HG02759 (cell line): ENCODE measurements at regions not wholly inside any gene's neighbourhood (a gene's known extent, or its start where the extent isn't known, plus 50 kb on each side); places are given as distances from the start of the nearest gene placed in this dataset.
A peak's percentile ranks its signal among the peaks of the same experiment; 100 is the strongest.
"Not testable (repeated sequence)": the region's sequence is repeated elsewhere in the genome, so short reads cannot be mapped to it uniquely, and the experiment has no call there.

Experiments
- ATAC-seq: cut with Tn5 transposase; IDR thresholded peaks from one replicate; pipeline ENCODE4 v1.9.1; 2021; ENCODE audit warnings: mild to moderate bottlenecking, moderate library complexity; ENCODE audit not compliant: unreplicated experiment

DNA sequence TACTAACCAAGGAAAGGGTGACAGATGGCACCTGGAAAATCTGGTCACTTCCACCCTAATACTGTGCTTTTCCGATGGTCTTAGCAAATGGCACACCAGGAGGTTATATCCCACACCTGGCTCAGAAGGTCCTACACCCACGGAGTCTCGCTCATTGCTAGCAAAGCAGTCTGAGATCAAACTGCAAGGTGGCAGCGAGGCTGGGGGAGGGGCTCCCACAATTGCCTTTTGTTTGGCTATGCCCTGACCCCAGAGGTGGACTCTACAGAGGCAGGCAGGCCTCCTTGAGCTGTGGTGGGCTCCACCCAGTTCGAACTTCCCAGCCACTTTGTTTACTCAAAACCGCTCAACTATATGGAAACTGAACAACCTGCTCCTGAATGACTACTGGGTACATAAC, 50.3 kb upstream of the UGT2B15 start:
- ATAC-seq: not testable (repeated sequence)

DNA sequence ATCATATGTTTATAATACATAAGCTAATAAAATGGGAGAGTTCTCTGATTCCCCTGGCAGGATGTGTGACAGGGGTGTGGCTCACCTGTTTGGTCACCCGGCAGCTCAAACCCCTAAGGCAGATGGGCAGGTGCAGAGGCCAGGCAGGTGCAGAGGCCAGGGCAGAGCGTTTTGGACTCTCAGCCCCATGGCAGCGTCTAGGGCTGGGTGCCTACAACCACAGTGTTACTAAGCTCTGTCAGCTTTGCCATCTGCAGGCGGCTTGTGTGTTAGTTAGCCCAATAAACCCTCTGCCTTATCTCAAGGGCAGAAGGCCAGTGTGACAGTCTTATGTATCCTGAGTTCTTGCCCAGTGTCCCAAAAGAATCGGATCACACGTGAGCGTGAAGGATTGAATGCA, 54.0 kb upstream of the UGT2B15 start:
- ATAC-seq: no peak

DNA sequence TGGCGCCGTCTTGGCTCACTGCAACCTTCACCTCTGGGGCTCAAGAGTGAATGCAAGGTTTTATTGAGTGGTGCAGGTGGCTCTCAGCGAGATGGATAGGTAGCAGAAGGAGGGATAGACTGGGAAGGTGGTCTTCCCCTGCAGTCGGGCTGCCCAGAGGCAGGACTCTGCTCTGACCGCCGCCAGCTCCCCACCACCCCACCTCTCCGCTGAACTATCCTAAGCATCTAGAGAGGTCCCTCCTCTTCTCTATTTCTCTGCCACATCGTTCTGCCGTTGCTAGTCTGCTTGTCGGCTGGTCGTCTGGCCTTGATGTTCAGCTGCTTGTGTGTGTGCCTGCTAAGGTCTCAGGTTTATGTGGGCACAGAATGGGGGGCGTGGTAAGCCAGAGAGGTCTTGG, 54.5 kb upstream of the UGT2B15 start:
- no peak for ATAC-seq

DNA sequence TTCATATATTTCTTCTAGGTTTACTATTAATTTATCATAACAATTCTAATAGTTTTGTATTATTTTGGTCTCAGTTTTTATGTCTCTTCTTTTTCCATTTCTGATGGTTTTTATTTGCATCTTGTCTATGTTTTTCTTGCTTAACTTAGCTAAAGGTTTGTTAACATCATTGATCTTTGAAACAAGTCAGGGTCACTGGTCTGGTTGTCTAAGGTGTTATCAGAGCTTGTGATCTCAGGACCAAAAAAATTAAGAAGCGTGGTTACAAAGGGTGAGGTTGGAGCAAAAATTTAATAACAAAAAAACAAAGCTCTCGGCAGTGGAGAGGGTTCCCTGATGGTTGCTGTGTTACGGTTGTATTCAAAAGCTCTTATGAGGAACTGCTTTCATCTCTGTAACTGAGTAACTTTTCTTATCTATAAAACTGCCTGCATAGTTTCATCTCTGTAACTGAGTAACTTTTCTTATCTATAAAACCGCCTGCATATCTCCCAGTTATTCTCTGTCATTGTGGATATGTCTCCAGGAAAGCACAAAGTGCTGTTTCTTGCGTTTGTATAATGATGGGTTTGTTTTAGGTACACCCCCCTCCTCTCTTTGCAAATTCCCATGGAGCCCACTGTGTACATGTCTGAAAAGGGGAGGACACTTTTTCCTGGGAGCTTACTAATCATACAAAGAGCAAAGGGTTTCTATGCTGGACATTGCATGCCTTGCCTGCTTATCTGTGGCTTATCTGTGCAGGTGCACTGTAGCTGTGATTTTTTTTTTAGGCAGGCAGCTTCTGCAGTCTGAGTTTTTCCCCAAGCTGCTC, 62.4 kb upstream of the UGT2B15 start:
- peak; percentile 84 for ATAC-seq

DNA sequence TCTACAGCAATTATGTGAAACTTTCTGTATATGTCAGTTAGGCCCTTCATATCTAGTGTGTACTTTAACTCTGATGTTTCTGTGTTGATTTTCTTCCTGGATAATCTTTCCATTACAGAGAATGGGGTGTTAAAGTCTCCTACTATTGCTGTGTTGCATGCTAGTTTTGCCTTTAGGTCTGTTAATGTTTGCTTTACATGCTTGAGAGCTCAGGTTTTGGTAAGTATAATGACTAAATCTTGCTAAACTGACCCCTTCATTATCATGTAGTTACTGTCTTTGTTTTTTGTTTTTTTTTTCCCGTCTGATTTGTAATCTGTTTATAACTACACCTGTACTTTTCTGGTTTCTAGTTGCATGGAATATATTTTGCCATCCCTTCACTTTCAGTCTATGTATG, 63.6 kb upstream of the UGT2B15 start:
- ATAC-seq: peak; percentile 62

DNA sequence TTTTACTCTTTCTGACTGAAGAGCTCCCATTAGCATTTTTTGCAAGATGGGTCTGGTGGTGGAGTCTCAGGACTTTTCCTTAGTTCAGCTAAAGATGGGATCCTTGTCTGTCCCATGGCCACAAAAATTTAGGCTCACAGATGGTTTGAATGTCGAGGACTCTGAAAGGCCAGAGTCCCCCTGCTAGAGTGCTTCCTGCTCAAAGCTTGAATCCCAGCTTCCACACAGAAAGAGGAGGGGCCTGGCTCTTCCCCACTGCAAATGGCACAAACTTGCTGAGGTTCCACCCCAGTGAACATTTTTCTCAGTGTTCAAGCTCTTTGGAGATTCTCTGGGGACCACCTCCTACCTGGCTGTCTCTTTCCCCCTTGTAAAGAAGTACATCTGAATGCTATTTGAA, 64.7 kb upstream of the UGT2B15 start:
- ATAC-seq: no peak

DNA sequence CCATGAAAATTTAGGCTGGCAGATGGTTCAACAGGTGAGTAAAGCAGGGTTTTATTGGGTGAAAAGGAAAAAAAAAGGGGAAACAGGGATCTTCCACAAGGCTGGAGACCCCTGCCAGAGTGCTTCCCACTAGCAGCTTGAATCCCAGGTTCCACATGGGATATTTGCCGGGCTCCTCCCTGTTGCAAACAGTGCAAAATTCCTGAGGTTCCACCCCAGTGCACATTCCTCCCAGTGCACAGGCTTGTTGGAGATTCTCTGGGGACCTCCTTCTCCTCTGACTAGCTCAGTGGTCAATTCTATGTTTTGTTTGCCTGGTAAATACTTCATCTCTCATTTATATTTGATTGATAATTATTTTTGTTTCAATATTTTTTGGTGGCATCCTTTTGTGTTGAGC, 66.4 kb upstream of the UGT2B15 start:
- ATAC-seq: no peak

DNA sequence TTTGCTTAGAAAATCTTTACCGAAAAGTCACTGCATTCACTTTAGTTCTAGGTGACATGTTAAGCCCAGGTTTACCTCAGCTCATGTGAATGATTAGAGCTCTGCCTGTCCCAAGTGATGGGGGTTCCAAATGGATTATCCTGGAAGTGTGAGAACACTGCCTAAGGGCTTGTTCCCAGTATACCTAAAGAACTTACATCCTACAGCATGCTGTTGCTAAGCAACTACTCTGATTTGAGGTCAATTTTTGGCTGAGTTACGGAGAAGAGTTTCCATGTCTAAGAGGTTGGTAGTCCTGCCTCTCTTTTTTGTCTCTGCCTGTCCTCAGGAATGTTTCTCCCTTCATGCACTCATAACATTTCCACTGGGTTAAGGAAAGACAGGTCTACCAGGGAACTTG, 67.6 kb upstream of the UGT2B15 start:
- no peak for ATAC-seq

DNA sequence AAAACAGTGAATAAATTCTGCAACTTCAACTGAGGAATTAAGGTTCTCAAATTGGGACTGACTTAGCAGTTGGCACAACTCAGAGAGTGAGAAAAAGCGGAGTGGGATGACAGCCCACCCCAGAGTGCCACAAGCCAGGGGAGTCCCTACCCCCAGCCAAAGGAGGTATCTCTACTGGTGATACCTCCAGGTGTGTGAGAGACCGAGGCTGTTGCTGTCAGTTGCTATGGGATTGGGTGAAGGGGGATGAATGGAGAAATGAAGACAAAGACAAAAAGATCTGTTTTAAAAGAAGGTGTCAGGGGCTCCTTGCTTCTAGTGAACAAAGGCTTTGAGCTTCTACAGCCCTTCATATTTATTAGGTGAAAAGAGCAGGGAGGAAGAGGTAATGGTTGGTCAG, 71.4 kb upstream of the UGT2B10 start:
- ATAC-seq: no peak

DNA sequence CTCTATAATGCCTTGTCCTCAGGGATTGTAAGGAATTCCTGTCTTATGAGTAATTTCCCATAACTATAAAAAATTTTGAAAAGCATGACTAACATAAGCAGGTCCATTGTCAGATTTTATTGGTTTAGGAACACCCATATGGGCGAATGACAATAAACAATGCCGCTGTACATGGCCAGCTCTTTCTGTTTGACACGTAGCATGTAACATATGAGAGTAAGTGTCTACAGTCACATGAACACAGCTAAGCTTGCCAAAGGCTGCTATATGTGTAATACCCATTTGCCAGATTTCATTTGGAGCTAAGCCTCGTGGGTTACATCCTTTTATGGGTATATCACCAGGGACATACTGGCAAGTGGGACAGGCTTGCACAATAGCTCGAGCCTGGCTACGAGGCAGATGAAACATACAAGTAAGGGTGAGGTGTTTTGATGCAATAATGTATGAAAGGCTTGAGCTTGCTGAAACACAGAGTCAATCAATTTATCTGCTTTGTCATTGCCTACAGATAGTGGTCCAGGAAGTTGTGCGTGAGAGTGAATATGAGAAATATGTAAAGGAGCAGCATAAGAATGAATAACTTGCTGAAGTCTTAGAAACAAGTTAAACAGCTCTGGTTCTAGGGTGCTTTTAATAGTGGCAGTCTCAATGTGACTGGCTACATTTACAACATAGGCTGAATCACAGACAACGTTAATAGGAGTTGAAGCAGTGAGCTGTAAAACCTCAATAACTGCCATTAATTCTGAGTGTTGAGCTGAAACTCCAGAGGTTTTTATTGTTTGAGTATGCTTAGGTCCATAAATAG, 67.4 kb upstream of the UGT2B10 start:
- ATAC-seq: peak; percentile 69

DNA sequence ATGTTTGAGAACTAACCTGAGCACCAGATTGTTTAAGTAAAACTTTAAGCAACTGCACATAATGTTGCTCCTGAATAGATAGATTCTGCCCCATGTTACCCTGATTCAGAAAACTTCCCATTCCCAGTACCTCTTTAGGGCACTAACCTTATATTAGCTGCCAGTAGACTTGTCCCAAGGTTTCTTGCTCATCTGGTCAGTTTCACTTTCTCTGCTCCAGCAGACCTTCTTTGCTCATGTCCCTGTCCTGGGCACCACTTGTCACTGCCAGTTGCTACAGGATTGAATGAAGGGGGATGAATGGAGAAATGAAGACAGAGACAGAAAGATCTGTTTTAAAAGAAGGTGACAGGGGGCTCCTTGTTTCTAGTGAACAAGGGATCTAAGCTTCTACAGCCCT, 65.2 kb upstream of the UGT2B10 start:
- no peak for ATAC-seq

DNA sequence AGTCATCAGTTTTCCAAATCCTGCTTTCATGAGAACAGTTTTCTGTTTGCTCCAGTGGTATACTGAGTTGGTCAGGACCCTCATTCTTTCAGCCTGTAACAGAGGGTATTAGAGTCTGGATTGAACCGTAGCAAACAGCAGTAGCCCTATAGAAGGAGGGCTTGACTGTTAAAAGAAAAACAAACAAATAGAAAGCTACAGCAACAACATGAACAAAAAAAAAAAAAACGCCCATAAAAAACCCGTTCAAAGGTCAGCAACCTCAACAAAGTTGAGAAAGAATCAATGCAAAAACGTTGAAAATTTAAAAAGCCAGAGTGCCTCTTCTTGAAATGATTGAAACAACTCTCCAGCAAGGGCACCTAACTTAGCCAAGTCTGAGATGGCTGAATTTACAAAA, 64.7 kb upstream of the UGT2B10 start:
- no peak for ATAC-seq

DNA sequence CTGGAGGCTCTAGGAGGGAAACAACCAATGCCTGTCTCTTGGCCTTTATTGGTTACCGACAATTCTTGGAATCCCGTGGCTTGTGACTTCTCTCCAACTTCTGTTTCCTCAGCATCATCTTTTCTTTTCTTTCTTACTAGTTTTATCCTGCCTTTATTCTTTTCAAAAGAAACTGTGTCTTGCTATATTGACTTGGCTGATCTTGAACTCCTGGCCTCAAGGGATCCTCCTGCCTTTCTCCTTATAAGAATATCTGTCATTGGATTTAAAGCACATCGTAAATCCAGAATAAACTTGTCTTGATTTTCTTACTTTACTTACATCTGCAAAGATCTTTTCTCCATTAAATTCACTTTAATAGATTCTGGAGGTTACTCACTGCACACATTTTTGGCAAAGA, 49.9 kb upstream of the UGT2B10 start:
- ATAC-seq: no peak
